Vagina (tissue), 2 donors: ENCODE measurements at regions not wholly inside any gene's neighbourhood (a gene's known extent, or its start where the extent isn't known, plus 50 kb on each side); places are given as distances from the start of the nearest gene placed in this dataset.

Source experiments
- DNase-seq, 2 donors: peaks; one replicate each; pipeline ENCODE4 v3.0.0-alpha.2; 2017; ENCODE audit errors: extremely low spot score in 2 of 2
- H3K27ac ChIP-seq: fragments of 200-600 bp; sonication (generic); one replicate; pipeline ENCODE4 v1.5.1; 2019
- H3K27me3 ChIP-seq: fragments of 200-600 bp; sonication (generic); one replicate; pipeline ENCODE4 v1.5.1; 2019
- H3K36me3 ChIP-seq, 2 donors: fragments of 200-600 bp; sonication (generic); one replicate each; pipeline ENCODE4 v1.5.1; 2017 to 2019
- H3K4me1 ChIP-seq: fragments of 200-600 bp; sonication (generic); one replicate; pipeline ENCODE4 v1.5.1; 2019
- H3K4me3 ChIP-seq, 2 donors: fragments of 200-600 bp; sonication (generic); 1 replicate in 1 of 2; 2 replicates in 1 of 2; pipeline ENCODE4 v1.5.1; 2016 to 2019
- H3K9me3 ChIP-seq: fragments of 200-600 bp; sonication (generic); one replicate; pipeline ENCODE4 v1.5.1; 2019
- POLR2A ChIP-seq, 2 donors: fragments of 450-650 bp; IDR thresholded peaks; one replicate each; pipeline ENCODE4 v1.6.1; 2017; ENCODE audit warnings: antibody characterized with exemption in 2 of 2, mild to moderate bottlenecking in 2 of 2, moderate library complexity in 2 of 2
- POLR2AphosphoS5 ChIP-seq, 2 donors: sonication (generic); formaldehyde crosslinking; IDR thresholded peaks; one replicate each; pipeline ENCODE4 v1.9.0; 2017; ENCODE audit warnings: antibody characterized with exemption in 2 of 2, mild to moderate bottlenecking in 2 of 2, low read depth in 1 of 2; ENCODE audit not compliant: insufficient read depth in 1 of 2
- intact Hi-C: fragments of 100-400 bp; cut with DNase I; formaldehyde crosslinking; loops from one replicate; pipeline ENCODE4 v1.15.1; 2023
- TF ChIP-seq, protein P1 (sequence below), 3 experiments: fragments of 450-650 bp in 2 of 3; fragments of 200-600 bp in 1 of 3; sonication (generic) in 1 of 3; IDR thresholded peaks; one replicate each; pipeline ENCODE4 v1.5.1; 2017 to 2019; ENCODE audit warnings: antibody characterized with exemption in 3 of 3, mild to moderate bottlenecking in 2 of 3, moderate library complexity in 2 of 3

DNA sequence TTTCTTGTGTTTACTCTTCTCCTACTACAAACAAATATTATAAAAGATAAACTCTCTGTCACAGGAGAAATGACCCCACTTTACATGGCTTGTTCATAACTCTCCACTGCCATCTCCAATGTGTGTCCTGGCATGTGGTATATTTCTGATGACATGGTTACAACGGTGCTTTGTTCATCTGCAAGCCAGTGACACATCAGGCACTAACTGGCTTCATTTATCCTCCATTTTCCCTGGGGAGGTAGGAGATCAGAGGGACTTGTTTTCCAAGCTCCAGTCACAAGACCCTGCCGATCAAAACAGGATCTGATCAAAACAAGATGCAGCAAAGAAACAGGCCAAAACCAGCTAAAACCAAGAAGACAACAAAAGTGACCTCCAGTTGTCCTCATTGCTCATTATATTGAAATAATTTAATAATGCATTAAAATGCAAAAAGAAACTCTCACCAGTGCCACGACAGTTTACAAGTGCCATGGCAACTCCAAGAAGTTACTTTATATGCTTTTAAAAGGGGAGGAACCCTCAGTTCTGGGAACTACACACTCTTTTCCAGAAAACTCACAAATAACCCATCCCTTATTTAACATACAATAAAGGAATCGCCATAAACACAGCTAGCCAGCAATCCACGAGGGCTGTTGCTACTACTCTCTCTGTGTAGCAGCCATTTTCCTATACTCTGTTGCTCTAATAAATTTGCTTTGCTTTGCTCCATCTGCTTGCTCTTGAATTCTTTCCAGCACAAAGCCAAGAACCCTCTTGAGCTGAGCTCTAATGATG is 224.2 kb downstream of the XPNPEP1 start:
- Histone ChIP-seq H3K36me3 (no peaks in the 10 kb centered on the region), H3K27me3 (no peaks in the 10 kb centered on the region), H3K27ac (no peak overlapping the region), H3K4me1 (no peaks in the 10 kb centered on the region), H3K9me3 (no peaks in the 10 kb centered on the region), H3K4me3 (no peak overlapping the region)
- TF ChIP-seq POLR2AphosphoS5 (IDR thresholded peaks at IDR 0.05; ENCODE audit: insufficient read depth in 1 of 2, low read depth in 1 of 2) = no peak
- no peak for TF ChIP-seq POLR2A (IDR thresholded peaks at IDR 0.05)
- TF ChIP-seq, protein P1, sequence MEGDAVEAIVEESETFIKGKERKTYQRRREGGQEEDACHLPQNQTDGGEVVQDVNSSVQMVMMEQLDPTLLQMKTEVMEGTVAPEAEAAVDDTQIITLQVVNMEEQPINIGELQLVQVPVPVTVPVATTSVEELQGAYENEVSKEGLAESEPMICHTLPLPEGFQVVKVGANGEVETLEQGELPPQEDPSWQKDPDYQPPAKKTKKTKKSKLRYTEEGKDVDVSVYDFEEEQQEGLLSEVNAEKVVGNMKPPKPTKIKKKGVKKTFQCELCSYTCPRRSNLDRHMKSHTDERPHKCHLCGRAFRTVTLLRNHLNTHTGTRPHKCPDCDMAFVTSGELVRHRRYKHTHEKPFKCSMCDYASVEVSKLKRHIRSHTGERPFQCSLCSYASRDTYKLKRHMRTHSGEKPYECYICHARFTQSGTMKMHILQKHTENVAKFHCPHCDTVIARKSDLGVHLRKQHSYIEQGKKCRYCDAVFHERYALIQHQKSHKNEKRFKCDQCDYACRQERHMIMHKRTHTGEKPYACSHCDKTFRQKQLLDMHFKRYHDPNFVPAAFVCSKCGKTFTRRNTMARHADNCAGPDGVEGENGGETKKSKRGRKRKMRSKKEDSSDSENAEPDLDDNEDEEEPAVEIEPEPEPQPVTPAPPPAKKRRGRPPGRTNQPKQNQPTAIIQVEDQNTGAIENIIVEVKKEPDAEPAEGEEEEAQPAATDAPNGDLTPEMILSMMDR (IDR thresholded peaks at IDR 0.05) = no peak
- intact Hi-C loops = no loop called here
- no peak for DNase-seq

DNA sequence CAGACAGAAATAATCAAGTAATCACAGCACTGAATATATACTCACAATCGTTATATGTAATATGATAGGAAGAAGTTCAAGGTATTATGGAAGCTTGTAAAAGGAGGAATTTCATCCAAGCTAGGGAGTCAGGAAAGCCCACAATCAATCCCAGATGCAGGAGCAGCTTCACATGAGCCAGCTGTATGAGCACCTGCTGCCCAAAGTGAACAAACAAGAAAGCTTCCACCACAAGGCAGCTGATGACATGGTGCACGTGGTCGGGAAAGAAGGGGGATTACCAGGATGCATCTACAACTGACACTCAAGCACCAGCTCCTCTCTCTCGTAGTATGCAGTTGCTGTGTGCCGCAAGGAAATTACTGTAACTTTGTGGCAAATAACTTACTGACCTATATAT is 225.2 kb downstream of the XPNPEP1 start:
- H3K27ac ChIP-seq = no peak overlapping the region
- no peaks in the 10 kb centered on the region for H3K27me3 ChIP-seq
- H3K4me1 ChIP-seq = no peaks in the 10 kb centered on the region
- H3K4me3 ChIP-seq = no peak overlapping the region
- TF ChIP-seq POLR2A (IDR thresholded peaks at IDR 0.05) = no peak
- TF ChIP-seq POLR2AphosphoS5 (IDR thresholded peaks at IDR 0.05; ENCODE audit: insufficient read depth in 1 of 2, low read depth in 1 of 2) = no peak
- TF ChIP-seq, protein P1 (IDR thresholded peaks at IDR 0.05) = no peak
- no peaks in the 10 kb centered on the region for H3K36me3 ChIP-seq
- H3K9me3 ChIP-seq = no peaks in the 10 kb centered on the region
- DNase-seq = no peak
- intact Hi-C loops = no loop called here

DNA sequence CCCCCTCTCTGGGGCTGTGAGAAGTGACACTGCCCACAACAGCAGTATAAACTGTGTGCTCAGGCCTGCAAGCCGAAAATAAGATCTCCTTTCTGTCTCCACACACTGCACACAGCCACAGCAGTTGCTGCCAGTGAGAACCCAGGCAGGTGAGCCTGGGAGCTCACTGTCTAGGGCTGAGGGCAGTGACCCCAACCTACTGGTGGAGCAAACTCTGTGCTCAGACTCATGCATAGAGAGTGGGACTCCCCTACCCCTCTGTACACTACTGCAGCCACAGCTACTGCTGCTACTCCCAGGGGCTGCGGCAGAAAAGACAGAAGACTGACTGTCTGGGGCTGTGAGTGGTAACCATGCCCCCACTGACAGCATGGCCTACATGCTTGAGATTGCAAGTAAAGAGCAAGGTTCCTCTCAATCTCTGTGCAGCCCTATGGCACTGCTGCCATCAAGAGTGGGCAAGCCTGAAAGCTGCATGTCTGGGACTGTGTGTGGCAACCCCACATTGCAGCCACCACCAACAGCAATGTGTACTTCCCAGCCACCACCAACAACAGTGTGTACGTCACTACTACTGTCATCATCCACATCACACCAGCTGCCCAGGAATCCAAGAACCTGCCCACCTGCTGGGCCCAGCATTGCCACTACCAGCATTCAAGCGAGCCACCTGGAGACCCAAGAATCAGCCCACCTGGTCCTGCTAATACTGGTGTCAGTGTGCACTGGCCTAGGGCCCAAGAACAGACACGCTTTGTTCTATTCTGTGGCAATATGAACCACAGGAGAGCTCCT is 226.1 kb downstream of the XPNPEP1 start:
- intact Hi-C loops = no loop called here
- no peaks in the 10 kb centered on the region for H3K9me3 ChIP-seq
- DNase-seq = no peak
- no peak for TF ChIP-seq POLR2AphosphoS5 (IDR thresholded peaks at IDR 0.05; ENCODE audit: insufficient read depth in 1 of 2, low read depth in 1 of 2)
- TF ChIP-seq POLR2A (IDR thresholded peaks at IDR 0.05) = no peak
- TF ChIP-seq, protein P1 (IDR thresholded peaks at IDR 0.05) = no peak
- no peaks in the 10 kb centered on the region for H3K36me3 ChIP-seq
- no peaks in the 10 kb centered on the region for H3K4me1 ChIP-seq
- no peaks in the 10 kb centered on the region for H3K27me3 ChIP-seq
- no peak overlapping the region for H3K4me3 ChIP-seq
- no peak overlapping the region for H3K27ac ChIP-seq

DNA sequence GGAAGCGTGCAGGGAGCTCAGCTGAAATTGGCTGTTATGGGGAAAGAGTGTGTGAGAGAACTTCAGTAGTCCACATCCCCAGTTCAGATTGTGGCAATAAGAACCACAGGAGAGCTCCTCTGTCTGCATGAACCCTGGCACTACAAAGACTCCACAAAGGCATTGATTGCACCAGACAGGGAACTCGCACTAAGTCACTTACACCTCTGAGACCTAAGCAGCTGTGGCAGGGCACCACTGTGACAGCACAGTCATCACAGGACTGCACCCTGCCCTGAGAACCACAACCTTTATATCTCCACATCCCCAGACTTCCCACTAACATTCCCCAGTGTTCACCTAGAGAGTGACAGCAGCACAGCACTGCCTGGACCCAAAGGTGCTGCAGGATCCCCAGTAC is 226.8 kb downstream of the XPNPEP1 start:
- no peaks in the 10 kb centered on the region for H3K36me3 ChIP-seq
- no peak overlapping the region for H3K4me3 ChIP-seq
- H3K4me1 ChIP-seq = no peaks in the 10 kb centered on the region
- intact Hi-C loops = no loop called here
- no peak overlapping the region for H3K27ac ChIP-seq
- H3K9me3 ChIP-seq = no peaks in the 10 kb centered on the region
- no peak for DNase-seq
- no peaks in the 10 kb centered on the region for H3K27me3 ChIP-seq
- TF ChIP-seq, protein P1 (IDR thresholded peaks at IDR 0.05) = no peak
- TF ChIP-seq POLR2A (IDR thresholded peaks at IDR 0.05) = no peak
- TF ChIP-seq POLR2AphosphoS5 (IDR thresholded peaks at IDR 0.05; ENCODE audit: insufficient read depth in 1 of 2, low read depth in 1 of 2) = no peak

DNA sequence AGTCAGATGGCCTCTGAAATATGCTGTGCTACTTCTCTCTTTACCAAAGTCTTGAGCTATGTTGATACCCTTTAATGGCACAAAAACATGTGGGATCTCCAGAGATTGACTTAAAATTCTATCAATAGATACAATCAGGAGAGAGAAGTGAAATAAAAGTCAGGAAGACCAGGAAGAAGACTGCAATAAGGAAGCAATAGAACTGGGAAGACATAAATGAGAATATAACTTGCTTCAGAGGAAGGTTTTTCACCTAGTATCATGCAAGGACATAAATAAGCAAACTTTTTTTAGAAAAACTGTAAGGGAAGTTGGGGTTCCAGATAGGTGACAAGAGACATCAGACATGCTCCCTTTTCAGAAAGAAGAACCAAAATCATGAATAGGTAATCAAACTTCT is 227.3 kb downstream of the XPNPEP1 start:
- H3K27ac ChIP-seq = no peak overlapping the region
- H3K4me3 ChIP-seq = no peak overlapping the region
- no peaks in the 10 kb centered on the region for H3K36me3 ChIP-seq
- H3K9me3 ChIP-seq = no peaks in the 10 kb centered on the region
- H3K4me1 ChIP-seq = no peaks in the 10 kb centered on the region
- TF ChIP-seq POLR2A (IDR thresholded peaks at IDR 0.05) = no peak
- TF ChIP-seq, protein P1 (IDR thresholded peaks at IDR 0.05) = no peak
- TF ChIP-seq POLR2AphosphoS5 (IDR thresholded peaks at IDR 0.05; ENCODE audit: insufficient read depth in 1 of 2, low read depth in 1 of 2) = no peak
- H3K27me3 ChIP-seq = no peaks in the 10 kb centered on the region
- intact Hi-C loops = no loop called here
- no peak for DNase-seq
